AG09319 (cell line): ENCODE measurements at regions not wholly inside any gene's neighbourhood (a gene's known extent, or its start where the extent isn't known, plus 50 kb on each side); places are given as distances from the start of the nearest gene placed in this dataset.
"Not testable (repeated sequence)": the region's sequence is repeated elsewhere in the genome, so short reads cannot be mapped to it uniquely, and the experiment has no call there.

Experiments used
- DNase-seq: peaks from one replicate; pipeline ENCODE4 v3.0.0-alpha.2; 2010; ENCODE audit warnings: low read depth; ENCODE audit errors: extremely low read depth
- TF ChIP-seq, protein P1 (sequence below): IDR thresholded peaks from 2 replicates; pipeline ENCODE4 v1.5.1; 2011; ENCODE audit warnings: low read depth, mild to moderate bottlenecking, inconsistent platforms, low read length, moderate library complexity

DNA sequence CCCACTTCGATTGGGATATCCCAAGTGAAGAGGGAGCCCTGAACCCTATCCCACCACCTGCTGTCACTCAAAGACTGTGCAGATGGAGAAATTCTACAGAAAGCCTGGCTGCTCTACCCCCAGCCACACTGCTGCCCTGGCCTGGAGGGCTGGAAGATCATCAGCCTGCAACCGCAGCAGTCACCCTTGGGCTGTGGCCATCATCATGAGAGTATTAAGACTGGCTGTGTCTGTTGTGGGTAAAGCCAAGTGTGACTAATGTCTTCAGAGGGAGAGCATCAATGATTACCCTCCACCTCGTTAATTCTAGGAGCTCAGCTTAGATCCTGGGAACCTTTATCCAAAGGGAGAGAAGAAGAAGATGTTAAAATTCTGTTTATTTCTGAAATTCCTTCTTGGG lies 221.5 kb downstream of the TFCP2L1 start:
- TF ChIP-seq, protein P1, sequence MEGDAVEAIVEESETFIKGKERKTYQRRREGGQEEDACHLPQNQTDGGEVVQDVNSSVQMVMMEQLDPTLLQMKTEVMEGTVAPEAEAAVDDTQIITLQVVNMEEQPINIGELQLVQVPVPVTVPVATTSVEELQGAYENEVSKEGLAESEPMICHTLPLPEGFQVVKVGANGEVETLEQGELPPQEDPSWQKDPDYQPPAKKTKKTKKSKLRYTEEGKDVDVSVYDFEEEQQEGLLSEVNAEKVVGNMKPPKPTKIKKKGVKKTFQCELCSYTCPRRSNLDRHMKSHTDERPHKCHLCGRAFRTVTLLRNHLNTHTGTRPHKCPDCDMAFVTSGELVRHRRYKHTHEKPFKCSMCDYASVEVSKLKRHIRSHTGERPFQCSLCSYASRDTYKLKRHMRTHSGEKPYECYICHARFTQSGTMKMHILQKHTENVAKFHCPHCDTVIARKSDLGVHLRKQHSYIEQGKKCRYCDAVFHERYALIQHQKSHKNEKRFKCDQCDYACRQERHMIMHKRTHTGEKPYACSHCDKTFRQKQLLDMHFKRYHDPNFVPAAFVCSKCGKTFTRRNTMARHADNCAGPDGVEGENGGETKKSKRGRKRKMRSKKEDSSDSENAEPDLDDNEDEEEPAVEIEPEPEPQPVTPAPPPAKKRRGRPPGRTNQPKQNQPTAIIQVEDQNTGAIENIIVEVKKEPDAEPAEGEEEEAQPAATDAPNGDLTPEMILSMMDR: no peak
- no peak for DNase-seq

DNA sequence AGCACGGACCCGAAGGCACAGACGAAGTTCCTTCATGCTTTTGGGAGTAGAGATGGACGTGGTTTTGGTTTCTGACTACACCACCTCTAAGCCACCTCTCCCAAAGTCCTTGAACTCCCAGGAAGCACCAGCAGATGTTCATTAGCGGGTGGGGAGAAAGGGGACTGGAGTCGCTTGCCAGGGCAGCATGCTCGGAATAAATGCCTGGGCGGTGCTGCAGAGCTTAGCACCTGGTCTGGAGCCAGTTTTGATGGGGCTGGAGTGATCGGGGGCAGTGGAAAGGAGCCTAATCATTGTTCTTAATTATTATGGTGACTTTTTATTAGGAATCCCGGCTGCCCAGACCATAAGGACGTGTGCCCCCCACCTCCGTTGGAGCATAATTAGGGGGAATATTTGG lies 220.8 kb downstream of the TFCP2L1 start:
- TF ChIP-seq, protein P1: no peak
- no peak for DNase-seq

DNA sequence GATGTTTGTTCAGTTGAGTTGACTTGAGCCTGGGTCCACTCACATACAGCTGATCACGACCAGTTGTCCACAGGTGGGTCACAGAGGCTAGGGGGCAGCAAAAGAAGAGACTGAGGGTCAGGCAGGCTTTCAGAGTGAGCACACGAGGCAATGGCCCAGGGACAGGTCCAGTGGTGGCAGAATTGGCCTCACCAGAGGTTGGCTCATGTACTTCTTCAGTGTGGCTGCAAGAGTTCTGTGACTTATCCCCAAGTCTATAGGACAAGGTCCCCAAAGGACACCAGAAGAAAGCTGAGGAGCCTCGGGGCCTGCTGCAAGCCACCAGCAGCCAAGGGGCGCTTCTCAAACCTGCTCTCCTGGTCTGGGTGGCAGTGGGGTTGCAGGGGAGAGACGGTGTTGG lies 219.8 kb downstream of the TFCP2L1 start:
- TF ChIP-seq, protein P1: no peak
- no peak for DNase-seq

DNA sequence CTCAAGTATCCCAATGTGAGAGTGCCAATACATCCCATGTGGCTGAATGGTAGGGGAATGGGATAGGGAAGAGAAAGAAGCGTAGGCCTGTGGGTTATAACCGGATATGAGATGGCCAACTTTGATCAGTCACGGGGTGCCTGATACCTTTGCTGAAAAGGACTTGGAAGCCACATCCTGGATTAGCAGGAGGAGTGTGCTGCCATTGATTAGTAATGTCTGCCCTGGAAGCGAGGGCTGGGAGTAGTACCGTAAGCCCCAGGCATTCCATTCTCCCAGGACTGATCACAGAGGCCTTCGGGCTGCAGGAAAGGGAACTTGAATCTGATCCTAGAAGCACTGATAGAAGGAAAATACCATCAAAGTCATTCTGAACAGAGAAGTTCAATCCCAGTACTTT lies 218.5 kb downstream of the TFCP2L1 start:
- DNase-seq: no peak
- TF ChIP-seq, protein P1: no peak

DNA sequence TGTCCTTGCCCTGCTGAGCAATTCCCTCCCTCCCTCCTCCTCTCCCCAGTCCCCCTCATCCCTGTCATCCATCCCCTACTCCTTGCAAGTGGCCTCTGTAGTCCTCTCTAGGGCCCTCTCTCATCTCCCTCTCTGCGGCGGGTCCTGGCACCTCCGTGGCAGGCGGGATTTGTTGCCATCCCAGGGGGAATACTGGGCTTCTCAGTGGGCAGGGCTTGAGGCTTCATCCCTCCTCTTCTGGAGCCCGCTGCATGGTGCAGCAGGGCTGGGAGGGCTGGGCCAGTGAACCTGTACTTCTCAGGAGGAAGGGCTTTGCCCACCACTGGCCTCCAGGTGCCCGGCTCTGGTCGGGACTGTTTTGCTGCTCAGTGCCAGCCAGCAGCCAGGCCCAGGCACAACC lies 216.2 kb downstream of the TFCP2L1 start:
- TF ChIP-seq, protein P1: no peak

DNA sequence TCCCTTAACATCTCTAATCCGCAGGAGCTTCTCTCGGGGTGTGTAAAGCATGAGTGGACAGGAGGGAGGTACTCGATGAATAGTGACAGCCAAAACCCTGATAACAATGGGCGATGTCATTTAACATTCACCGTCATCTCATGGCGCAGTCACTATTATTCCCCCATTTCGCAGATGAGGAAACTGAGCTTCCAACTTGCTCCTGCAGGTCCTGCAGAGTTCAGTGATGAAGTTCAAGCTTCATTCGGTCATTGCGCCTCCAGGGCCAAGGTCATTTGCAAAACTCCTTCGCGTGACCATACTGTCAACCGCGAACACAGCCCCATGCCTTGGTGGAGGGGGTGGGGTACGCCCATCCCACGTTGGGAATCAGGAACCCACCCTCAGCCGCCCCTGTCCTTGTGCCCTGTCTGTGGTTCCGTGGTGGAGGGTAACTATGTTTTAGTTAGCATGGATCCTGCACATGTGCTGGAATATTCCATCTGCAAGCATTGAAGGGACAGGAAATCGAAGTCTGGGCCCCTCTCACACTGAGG lies 215.5 kb downstream of the TFCP2L1 start:
- TF ChIP-seq, protein P1: no peak
- DNase-seq: no peak

More for the DNA sequence above, 216.2 kb downstream of the TFCP2L1 start:
- DNase-seq: no peak

DNA sequence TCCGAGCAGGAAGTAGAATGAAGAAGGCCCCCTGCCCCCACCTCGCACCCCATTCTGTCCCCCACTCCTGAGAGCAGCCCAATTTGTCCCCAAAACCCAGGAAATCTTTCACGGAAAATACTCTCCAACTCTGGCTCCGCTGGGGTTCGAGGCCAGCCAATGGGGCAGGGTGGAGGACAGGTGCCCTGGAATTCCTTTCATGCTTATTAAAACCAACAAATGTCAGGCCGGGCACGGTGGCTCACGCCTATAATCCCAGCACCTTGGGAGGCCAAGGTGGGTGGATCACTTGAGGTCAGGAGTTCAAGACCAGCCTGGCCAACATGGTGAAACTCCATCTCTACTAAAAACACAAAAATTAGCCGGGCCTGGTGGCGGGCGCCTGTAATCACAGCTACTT lies 214.9 kb downstream of the TFCP2L1 start:
- DNase-seq: not testable (repeated sequence)

DNA sequence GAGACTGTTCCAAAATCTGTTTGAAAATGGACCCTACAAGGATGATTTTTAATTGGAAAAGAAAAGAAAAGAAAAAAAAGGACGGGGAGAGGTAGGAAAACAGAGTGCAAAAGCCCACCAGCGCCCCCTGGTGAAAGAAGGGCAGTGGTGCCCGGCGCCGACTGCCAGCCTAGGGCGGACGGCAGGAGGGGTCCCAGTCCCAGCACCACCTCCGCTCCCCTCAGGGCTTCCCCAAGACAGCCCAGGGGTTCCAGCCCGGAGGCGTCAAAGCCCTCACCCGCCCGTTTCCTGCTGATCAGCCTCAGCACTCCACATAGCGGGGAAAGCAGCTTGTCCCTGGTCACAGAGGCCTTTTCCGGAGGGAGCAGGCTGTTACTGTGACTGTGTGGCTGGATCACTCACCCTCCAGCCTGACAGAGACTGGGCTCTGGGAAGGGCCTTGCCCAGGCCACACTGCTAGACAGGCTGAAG lies 213.9 kb downstream of the TFCP2L1 start:
- TF ChIP-seq, protein P1: peak; percentile 98
- DNase-seq: peak; percentile 10
